IMR-90 (cell line): ENCODE measurements at regions not wholly inside any gene's neighbourhood (a gene's known extent, or its start where the extent isn't known, plus 50 kb on each side); places are given as distances from the start of the nearest gene placed in this dataset.

Source experiments
- ATAC-seq: fragments of 200-7000 bp; cut with Tn5 transposase; 2 replicates; pipeline ENCODE4 v1.9.1; 2020; ENCODE audit warnings: low read depth, mild to moderate bottlenecking, moderate library complexity
- BruUV-seq: library from RNA; stranded (reverse); fragments of 400-500 nt; replicated peaks from 2 replicates; lab custom pipeline; 2021; lab: Mats Ljungman, UMichigan
- CTCF ChIA-PET: fragments of 300-600 bp; formaldehyde crosslinking; extraction: SDS; loops from one replicate; lab custom pipeline; 2021; ENCODE audit warnings: antibody characterized with exemption; lab: Yijun Ruan, JAX
- POLR2A ChIA-PET: fragments of 300-600 bp; sonication (Branson Sonifier 250); formaldehyde crosslinking; loops from one replicate; lab custom pipeline; 2022; ENCODE audit warnings: antibody characterized with exemption; ENCODE audit not compliant: unreplicated experiment; lab: Charles Lee
- DNase-seq: peaks from one replicate; pipeline ENCODE4 v3.0.0; 2013
- H2AFZ ChIP-seq: replicated peaks from 2 replicates; pipeline ENCODE3; 2013; ENCODE audit warnings: low read length, mild to moderate bottlenecking; ENCODE audit not compliant: poor library complexity
- H2AK5ac ChIP-seq: 2 replicates; pipeline ENCODE4 v1.6.1; 2013; ENCODE audit warnings: low read depth, low read length, inconsistent platforms
- H2AK9ac ChIP-seq: replicated peaks from 2 replicates; pipeline ENCODE3; 2013; ENCODE audit warnings: mild to moderate bottlenecking, low read depth, low read length, moderate library complexity; ENCODE audit not compliant: poor library complexity
- H2BK120ac ChIP-seq: 2 replicates; pipeline ENCODE4 v1.6.1; 2013; ENCODE audit warnings: low read depth, low read length, inconsistent platforms
- H2BK15ac ChIP-seq: 3 replicates; pipeline ENCODE4 v1.6.1; 2013; ENCODE audit warnings: low read depth, low read length, inconsistent platforms
- H2BK20ac ChIP-seq: 2 replicates; pipeline ENCODE4 v1.6.1; 2013; ENCODE audit warnings: low read depth, mild to moderate bottlenecking, inconsistent platforms, low read length, moderate library complexity
- H2BK5ac ChIP-seq: 2 replicates; pipeline ENCODE4 v1.6.1; 2013; ENCODE audit warnings: mild to moderate bottlenecking, low read depth, low read length, inconsistent platforms; ENCODE audit not compliant: poor library complexity, severe bottlenecking
- H3K14ac ChIP-seq: replicated peaks from 2 replicates; pipeline ENCODE4 v1.6.1; 2013; ENCODE audit warnings: low read depth, low read length, inconsistent platforms
- H3K18ac ChIP-seq: 2 replicates; pipeline ENCODE4 v1.6.1; 2013; ENCODE audit warnings: low read depth, low read length, control low read depth
- H3K23ac ChIP-seq: 2 replicates; pipeline ENCODE4 v1.6.1; 2013; ENCODE audit warnings: low read depth, low read length, inconsistent platforms
- H3K27ac ChIP-seq: 2 replicates; pipeline ENCODE4 v1.5.1; 2013; ENCODE audit warnings: mild to moderate bottlenecking, control low read depth, low read length; ENCODE audit not compliant: insufficient read depth
- H3K27me3 ChIP-seq: 2 replicates; pipeline ENCODE4 v1.6.1; 2013; ENCODE audit warnings: low read length; ENCODE audit not compliant: control insufficient read depth, insufficient read depth
- H3K36me3 ChIP-seq: 2 replicates; pipeline ENCODE4 v1.6.1; 2013; ENCODE audit warnings: low read length, mixed read lengths; ENCODE audit not compliant: control insufficient read depth, insufficient read depth
- H3K4ac ChIP-seq: 2 replicates; pipeline ENCODE4 v1.6.1; 2013; ENCODE audit warnings: low read depth, low read length, inconsistent platforms
- H3K4me1 ChIP-seq: 2 replicates; pipeline ENCODE4 v1.6.1; 2013; ENCODE audit warnings: low read length, mixed read lengths; ENCODE audit not compliant: control insufficient read depth, insufficient read depth
- H3K4me2 ChIP-seq: 2 replicates; pipeline ENCODE4 v1.6.1; 2013; ENCODE audit warnings: low read depth, mild to moderate bottlenecking, control low read depth, low read length, moderate library complexity
- H3K4me3 ChIP-seq: 2 replicates; pipeline ENCODE4 v1.5.1; 2013; ENCODE audit warnings: low read depth, mild to moderate bottlenecking, control low read depth, low read length, moderate library complexity; ENCODE audit not compliant: insufficient read depth
- H3K56ac ChIP-seq: 2 replicates; pipeline ENCODE4 v1.6.1; 2013; ENCODE audit warnings: low read length, inconsistent platforms; ENCODE audit not compliant: insufficient read depth; ENCODE audit errors: extremely low read depth
- H3K79me1 ChIP-seq, 2 experiments: 2 replicates each; pipeline ENCODE4 v1.6.1; 2013; ENCODE audit warnings: low read length in 2 of 2, inconsistent platforms in 1 of 2, low read depth in 1 of 2
- H3K9ac ChIP-seq: 2 replicates; pipeline ENCODE4 v1.6.1; 2013; ENCODE audit warnings: low read depth, low read length, control low read depth
- H3K9me1 ChIP-seq: 2 replicates; pipeline ENCODE4 v1.6.1; 2013; ENCODE audit warnings: low read length, inconsistent platforms; ENCODE audit not compliant: insufficient read depth
- H3K9me3 ChIP-seq: 2 replicates; pipeline ENCODE4 v1.6.1; 2013; ENCODE audit warnings: low read length; ENCODE audit not compliant: control insufficient read depth, insufficient read depth
- H4K20me1 ChIP-seq: 2 replicates; pipeline ENCODE4 v1.6.1; 2013; ENCODE audit warnings: low read length, inconsistent platforms; ENCODE audit not compliant: insufficient read depth
- H4K5ac ChIP-seq: 2 replicates; pipeline ENCODE4 v1.6.1; 2013; ENCODE audit warnings: mild to moderate bottlenecking, low read depth, low read length, control low read depth
- H4K8ac ChIP-seq, 2 experiments: 2 replicates each; pipeline ENCODE4 v1.6.1; 2013; ENCODE audit warnings: low read depth in 2 of 2, low read length in 2 of 2, control low read depth in 1 of 2, inconsistent platforms in 1 of 2
- H4K91ac ChIP-seq: 2 replicates; pipeline ENCODE4 v1.6.1; 2013; ENCODE audit warnings: low read depth, low read length, inconsistent platforms; ENCODE audit not compliant: insufficient read depth
- BHLHE40 ChIP-seq: fragments of 150-350 bp; IDR thresholded peaks from 2 replicates; pipeline ENCODE4 v1.6.1; 2016; ENCODE audit warnings: mild to moderate bottlenecking, low read depth, low read length
- CEBPB ChIP-seq: IDR thresholded peaks from 2 replicates; pipeline ENCODE4 v1.6.1; 2012; ENCODE audit warnings: low read depth, low read length, improper control_type of control experiment
- CHD1 ChIP-seq: IDR thresholded peaks from 2 replicates; pipeline ENCODE4 v1.6.1; 2012; ENCODE audit warnings: low read depth, low read length, improper control_type of control experiment
- CTCF ChIP-seq: conservative IDR thresholded peaks from 2 replicates; pipeline ENCODE4 v1.5.1; 2012; ENCODE audit warnings: mild to moderate bottlenecking, low read depth, low read length, improper control_type of control experiment
- ELK1 ChIP-seq: fragments of 150-350 bp; IDR thresholded peaks from 2 replicates; pipeline ENCODE4 v1.6.1; 2016; ENCODE audit warnings: low read depth, mild to moderate bottlenecking, low read length, moderate library complexity, borderline replicate concordance
- FOS ChIP-seq: fragments of 150-350 bp; IDR thresholded peaks from 2 replicates; pipeline ENCODE4 v1.6.1; 2016; ENCODE audit warnings: low read depth, low read length
- MAFK ChIP-seq: IDR thresholded peaks from 2 replicates; pipeline ENCODE4 v1.6.1; 2012; ENCODE audit warnings: low read depth, low read length, improper control_type of control experiment
- MAZ ChIP-seq: IDR thresholded peaks from 2 replicates; pipeline ENCODE4 v1.6.1; 2012; ENCODE audit warnings: low read depth, mild to moderate bottlenecking, low read length, improper control_type of control experiment, moderate library complexity, borderline replicate concordance
- MXI1 ChIP-seq: IDR thresholded peaks from 2 replicates; pipeline ENCODE4 v1.6.1; 2012; ENCODE audit warnings: low read depth, mild to moderate bottlenecking, low read length, moderate library complexity, borderline replicate concordance
- NFE2L2 ChIP-seq: fragments of 150-350 bp; IDR thresholded peaks from 2 replicates; pipeline ENCODE4 v1.6.1; 2016; ENCODE audit warnings: low read depth, mild to moderate bottlenecking, low read length
- POLR2A ChIP-seq: IDR thresholded peaks from 2 replicates; pipeline ENCODE4 v1.6.1; 2012; ENCODE audit warnings: mild to moderate bottlenecking, low read depth, low read length
- RAD21 ChIP-seq: IDR thresholded peaks from 2 replicates; pipeline ENCODE4 v1.6.1; 2012; ENCODE audit warnings: low read length, improper control_type of control experiment
- RCOR1 ChIP-seq: IDR thresholded peaks from 2 replicates; pipeline ENCODE4 v1.6.1; 2012; ENCODE audit warnings: mild to moderate bottlenecking, low read length, improper control_type of control experiment; ENCODE audit not compliant: insufficient replicate concordance
- RFX5 ChIP-seq: IDR thresholded peaks from 2 replicates; pipeline ENCODE4 v1.8.0; 2012; ENCODE audit warnings: low read depth, mild to moderate bottlenecking, low read length, moderate library complexity
- SMC3 ChIP-seq: fragments of 150-350 bp; IDR thresholded peaks from 2 replicates; pipeline ENCODE4 v1.6.1; 2016; ENCODE audit warnings: low read depth, mild to moderate bottlenecking, antibody characterized with exemption, low read length, moderate library complexity
- USF2 ChIP-seq: fragments of 150-350 bp; IDR thresholded peaks from 2 replicates; pipeline ENCODE4 v1.6.1; 2017; ENCODE audit warnings: mild to moderate bottlenecking, antibody characterized with exemption, low read length, low read depth
- WGBS, 2 experiments: methylation state at CpG; one replicate each; pipeline versions ENCODE4 v1.1.5 to v1.1.7; 2013; ENCODE audit warnings: missing lambda C conversion rate in 2 of 2; ENCODE audit not compliant: insufficient read length in 1 of 2; ENCODE audit errors: extremely low coverage in 2 of 2; 5-methylcytosine and 5-hydroxymethylcytosine counted together
- dilution Hi-C: fragments of 300-500 bp; cut with HindIII; formaldehyde crosslinking; loops from one replicate; pipeline ENCODE4 v1.14.3; 2018; ENCODE audit warnings: low sequenced_read_pairs; ENCODE audit not compliant: unreplicated experiment
- in situ Hi-C: fragments of 300-500 bp; cut with MboI; formaldehyde crosslinking; loops from 3 replicates; pipeline ENCODE4 v1.14.3; 2019; ENCODE audit warnings: low sequenced_read_pairs, inconsistent platforms, mixed read lengths
- intact Hi-C: fragments of 100-400 bp; cut with micrococcal nuclease; formaldehyde crosslinking; loops from 2 replicates; pipeline ENCODE4 v1.10.0; 2022

GRCh38 chr6:4209196-4209595 lies 73.8 kb upstream of the ECI2 start:
- Histone ChIP-seq H3K9ac (no peak overlapping the region), H4K5ac (no peak overlapping the region), H2BK15ac (no peak overlapping the region; the same call in 2 of the 3 replicates), H3K4me3 (no peak overlapping the region), H3K27ac (no peak overlapping the region), H3K4ac (no peak overlapping the region), H4K20me1 (no peaks in the 10 kb centered on the region), H3K56ac (no peak overlapping the region), H4K8ac (no peak overlapping the region), H2AK5ac (no peak overlapping the region), H3K79me1 (no peaks in the 10 kb centered on the region), H2AFZ (no peak overlapping the region), H3K4me2 (no peak overlapping the region), H3K18ac (no peak overlapping the region), H3K27me3 (peaks cover 6% of the 10 kb centered on the region), H3K9me1 (no peaks in the 10 kb centered on the region), H2BK120ac (no peak overlapping the region), H3K23ac (no peak overlapping the region), H2AK9ac (no peak overlapping the region), H3K4me1 (no peaks in the 10 kb centered on the region), H2BK5ac (no peak overlapping the region), H3K14ac (no peak overlapping the region), H2BK20ac (no peak overlapping the region), H3K36me3 (no peaks in the 10 kb centered on the region), H4K91ac (no peak overlapping the region), H3K9me3 (peaks cover 6% of the 10 kb centered on the region)
- dilution Hi-C loops (no loop called here), intact Hi-C loops (no loop called here), in situ Hi-C loops (no loop called here)
- no peak for ATAC-seq
- DNase-seq = no peak
- ChIA-PET POLR2A (no interaction called here), CTCF (interaction anchor here (1.5 kb wide), 1 partner anchor 38 kb away, joined by 4 read pairs; no protein-coding TSS in a partner anchor)
- TF ChIP-seq MAZ (no peak), BHLHE40 (no peak), CHD1 (no peak), RFX5 (no peak), ELK1 (no peak), MXI1 (no peak), POLR2A (no peak), MAFK (no peak), FOS (no peak), SMC3 (no peak), USF2 (no peak), NFE2L2 (no peak), CEBPB (no peak), CTCF (no peak), RCOR1 (no peak), RAD21 (no peak)
- WGBS, 2 experiments = no CpG with 5 or more reads among the region's 2 CpGs
- no TSS peak for BruUV-seq
